Right lobe of liver (tissue), 4 donors: ENCODE measurements at regions not wholly inside any gene's neighbourhood (a gene's known extent, or its start where the extent isn't known, plus 50 kb on each side); places are given as distances from the start of the nearest gene placed in this dataset.

ENCODE experiments used
- POLR2A ChIP-seq: fragments of 450-650 bp; IDR thresholded peaks from one replicate; pipeline ENCODE4 v1.6.1; 2017; ENCODE audit warnings: antibody characterized with exemption, mild to moderate bottlenecking
- TF ChIP-seq, protein P1 (sequence below), 4 donors: fragments of 200-600 bp in 3 of 4; fragments of 450-650 bp in 1 of 4; IDR thresholded peaks; one replicate each; pipeline versions ENCODE4 v1.5.1 to v1.8.0; 2016 to 2022; ENCODE audit warnings: antibody characterized with exemption in 4 of 4, mild to moderate bottlenecking in 2 of 4
- donor health status: DM: no; HTN: no; CAD: no.
- donor health status: DM: no; HTN: no; CAD: no.
- donor health status: DM: no; HTN: yes; CAD: no.

DNA sequence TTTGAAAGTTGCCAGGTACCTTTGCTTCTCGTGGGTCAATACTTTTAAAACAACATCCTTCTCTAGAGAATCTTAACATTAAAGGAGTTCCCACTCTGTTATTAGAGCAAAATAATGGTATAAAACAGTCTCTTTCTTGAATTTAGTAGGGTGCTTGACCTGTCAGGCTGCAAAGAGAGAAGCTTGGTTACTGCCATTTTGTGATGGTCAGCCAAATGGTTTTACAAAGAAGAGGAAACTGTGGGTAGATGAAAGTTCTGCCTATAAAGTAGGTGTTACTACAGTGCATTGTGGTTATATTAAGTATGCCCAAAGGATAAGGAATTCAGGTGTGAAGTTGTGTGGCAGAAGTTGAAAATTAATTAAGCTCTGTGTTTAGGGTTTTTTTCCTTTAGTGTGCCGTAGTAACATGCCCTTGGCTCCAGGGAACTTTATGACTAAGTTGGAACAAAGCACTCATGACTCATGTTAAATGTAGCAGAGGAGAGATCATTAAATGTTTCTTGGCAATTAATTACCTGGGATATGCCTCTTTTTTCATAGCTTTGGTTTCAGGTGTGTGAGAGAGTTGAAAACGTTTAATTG is 354.0 kb upstream of the KITLG start:
- TF ChIP-seq, protein P1, sequence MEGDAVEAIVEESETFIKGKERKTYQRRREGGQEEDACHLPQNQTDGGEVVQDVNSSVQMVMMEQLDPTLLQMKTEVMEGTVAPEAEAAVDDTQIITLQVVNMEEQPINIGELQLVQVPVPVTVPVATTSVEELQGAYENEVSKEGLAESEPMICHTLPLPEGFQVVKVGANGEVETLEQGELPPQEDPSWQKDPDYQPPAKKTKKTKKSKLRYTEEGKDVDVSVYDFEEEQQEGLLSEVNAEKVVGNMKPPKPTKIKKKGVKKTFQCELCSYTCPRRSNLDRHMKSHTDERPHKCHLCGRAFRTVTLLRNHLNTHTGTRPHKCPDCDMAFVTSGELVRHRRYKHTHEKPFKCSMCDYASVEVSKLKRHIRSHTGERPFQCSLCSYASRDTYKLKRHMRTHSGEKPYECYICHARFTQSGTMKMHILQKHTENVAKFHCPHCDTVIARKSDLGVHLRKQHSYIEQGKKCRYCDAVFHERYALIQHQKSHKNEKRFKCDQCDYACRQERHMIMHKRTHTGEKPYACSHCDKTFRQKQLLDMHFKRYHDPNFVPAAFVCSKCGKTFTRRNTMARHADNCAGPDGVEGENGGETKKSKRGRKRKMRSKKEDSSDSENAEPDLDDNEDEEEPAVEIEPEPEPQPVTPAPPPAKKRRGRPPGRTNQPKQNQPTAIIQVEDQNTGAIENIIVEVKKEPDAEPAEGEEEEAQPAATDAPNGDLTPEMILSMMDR (IDR thresholded peaks at IDR 0.05) = no peak
- TF ChIP-seq POLR2A = no peak
